ENCODE measurements at regions not wholly inside any gene's neighbourhood (a gene's known extent, or its start where the extent isn't known, plus 50 kb on each side); places are given as distances from the start of the nearest gene placed in this dataset.

DNA sequence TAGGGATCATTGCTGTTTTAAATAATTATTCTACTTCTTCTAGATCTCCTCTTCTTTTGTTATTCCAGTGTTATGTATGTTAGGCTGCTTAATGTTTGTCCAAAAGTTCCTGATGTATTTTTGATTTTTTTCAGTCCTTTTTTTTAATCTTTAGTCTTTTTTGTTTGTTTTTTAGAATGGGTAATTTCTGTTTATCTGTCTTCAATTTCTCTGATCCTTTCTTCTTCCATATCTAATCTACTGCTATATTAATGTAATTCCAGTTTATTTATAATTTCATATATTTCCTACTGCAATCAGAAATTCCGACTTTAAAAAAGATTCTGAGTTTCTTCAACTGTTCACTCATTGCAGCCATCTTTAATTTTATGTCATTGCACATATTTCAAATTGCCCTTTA, 452.8 kb upstream of the POT1 start:
- ATAC-seq (replicated peaks in 1 of 2) (no peak), DNase-seq (no peak)
- peaks cover 0 to 2% of the 10 kb centered on the region in 2 donors for H3K9me3 Mint-ChIP-seq
- H3K36me3 Mint-ChIP-seq (ENCODE audit: insufficient read depth in 2 of 2): no peaks in the 10 kb centered on the region
- no peaks in the 10 kb centered on the region for H3K27me3 Mint-ChIP-seq (ENCODE audit: low read depth)
- H3K4me1 Mint-ChIP-seq (ENCODE audit: low read depth): no peaks in the 10 kb centered on the region
- no peak overlapping the region for H3K4me3 Mint-ChIP-seq
- no peak overlapping the region for H3K27ac Mint-ChIP-seq

DNA sequence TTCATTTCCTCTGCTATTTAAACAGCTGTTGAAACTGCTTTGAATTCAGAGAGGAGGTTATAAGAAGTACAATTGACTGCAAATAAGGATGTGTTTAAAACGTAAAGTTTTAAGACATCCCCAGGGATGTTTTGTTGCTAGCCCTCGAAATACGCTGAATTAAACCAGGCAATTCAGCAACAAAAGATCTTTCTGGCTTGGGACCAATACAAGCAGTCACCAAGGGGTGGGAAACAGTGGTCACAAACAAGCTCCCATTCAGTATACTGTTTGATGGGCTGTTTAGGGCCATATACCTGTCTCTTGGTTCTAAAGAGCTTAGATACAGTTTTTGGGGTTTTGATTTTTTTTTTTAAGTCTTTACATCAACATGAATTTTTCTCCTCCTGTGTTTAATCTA, 446.3 kb upstream of the POT1 start:
- Mint-ChIP-seq H3K36me3 (ENCODE audit: insufficient read depth in 2 of 2) (no peaks in the 10 kb centered on the region), H3K4me1 (ENCODE audit: low read depth) (no peaks in the 10 kb centered on the region), H3K9me3 (no peaks in the 10 kb centered on the region), H3K4me3 (no peak overlapping the region), H3K27me3 (ENCODE audit: low read depth) (no peaks in the 10 kb centered on the region), H3K27ac (no peak overlapping the region)
- ATAC-seq (replicated peaks in 1 of 2): no peak
- DNase-seq: no peak

DNA sequence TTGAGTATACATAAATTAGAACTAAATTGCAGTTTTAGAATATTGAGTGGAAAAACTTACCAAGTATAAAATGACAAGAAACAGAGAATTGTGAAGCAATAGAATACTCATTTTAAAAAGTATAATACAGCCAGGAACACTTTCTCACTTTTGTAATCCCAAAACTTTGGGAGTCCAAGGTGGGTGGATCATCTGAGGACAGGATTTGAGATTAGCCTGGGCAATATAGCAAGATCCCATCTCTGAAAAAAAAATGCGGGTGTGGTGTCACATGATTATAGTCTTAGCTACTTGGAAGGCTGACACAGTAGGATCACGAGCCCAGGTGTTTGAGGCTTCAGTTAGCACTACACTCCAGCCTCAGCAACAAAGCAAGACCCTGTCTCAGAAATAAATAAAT, 440.9 kb upstream of the POT1 start:
- ATAC-seq (replicated peaks in 1 of 2): no peak
- H3K9me3 Mint-ChIP-seq: peaks cover 0 to 7% of the 10 kb centered on the region in 2 donors
- no peak for DNase-seq
- H3K36me3 Mint-ChIP-seq (ENCODE audit: insufficient read depth in 2 of 2): no peaks in the 10 kb centered on the region
- no peaks in the 10 kb centered on the region for H3K4me1 Mint-ChIP-seq (ENCODE audit: low read depth)
- H3K27ac Mint-ChIP-seq: no peak overlapping the region
- H3K4me3 Mint-ChIP-seq: no peak overlapping the region
- H3K27me3 Mint-ChIP-seq (ENCODE audit: low read depth): no peaks in the 10 kb centered on the region

DNA sequence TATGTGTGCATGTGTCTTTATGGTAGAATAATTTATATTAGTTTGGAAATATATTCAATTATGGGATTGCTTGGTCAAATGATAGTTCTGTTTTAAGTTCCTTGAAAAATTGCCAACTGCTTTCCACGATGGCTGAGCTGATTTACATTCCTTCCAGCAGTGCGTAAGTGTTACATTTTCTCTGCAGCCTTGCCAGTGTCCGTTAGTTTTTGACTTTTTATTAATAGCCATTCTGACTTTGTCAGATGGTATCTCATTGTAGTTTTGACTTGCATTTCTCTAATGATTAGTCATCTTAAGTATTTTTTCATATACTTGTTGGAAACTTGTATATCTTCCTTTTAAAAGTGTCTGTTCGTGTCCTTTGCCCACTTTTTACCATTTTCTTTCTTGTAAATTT, 434.2 kb upstream of the POT1 start:
- Mint-ChIP-seq H3K4me1 (ENCODE audit: low read depth) (no peaks in the 10 kb centered on the region), H3K27ac (no peak overlapping the region), H3K4me3 (no peak overlapping the region), H3K9me3 (peaks cover 2 to 13% of the 10 kb centered on the region in 2 donors), H3K36me3 (ENCODE audit: insufficient read depth in 2 of 2) (no peaks in the 10 kb centered on the region), H3K27me3 (ENCODE audit: low read depth) (no peaks in the 10 kb centered on the region)
- DNase-seq (no peak), ATAC-seq (replicated peaks in 1 of 2) (no peak)

DNA sequence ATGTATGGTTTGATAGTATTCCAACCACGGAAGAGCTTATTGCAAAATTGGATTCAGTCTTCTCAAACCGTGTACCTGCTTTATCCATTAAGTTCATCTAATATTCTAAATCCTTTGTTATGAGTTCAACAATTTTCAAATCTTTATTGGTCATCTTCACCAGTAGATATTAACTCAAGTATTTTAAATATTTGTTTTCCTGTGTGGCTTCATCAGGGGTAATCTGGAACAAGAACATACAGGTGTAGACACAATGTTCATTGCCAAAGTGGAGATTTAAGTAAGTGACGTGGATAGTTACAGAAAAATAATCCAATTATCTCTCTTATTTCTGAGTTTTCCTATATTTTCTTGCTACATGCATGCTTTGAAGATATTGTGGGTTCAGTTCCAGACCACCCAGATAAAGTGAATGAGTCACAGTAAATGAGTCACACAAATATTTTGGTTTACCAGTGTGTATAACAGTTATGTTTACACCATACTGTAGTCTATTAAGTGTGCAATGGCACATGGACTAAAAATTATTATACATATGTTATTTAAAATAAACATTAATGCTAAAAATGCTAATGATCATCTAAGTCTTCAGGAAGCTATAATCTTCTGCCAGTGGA, 429.0 kb upstream of the POT1 start:
- ATAC-seq (replicated peaks in 1 of 2) (no peak), DNase-seq (no peak)
- H3K27me3 Mint-ChIP-seq (ENCODE audit: low read depth): no peaks in the 10 kb centered on the region
- peak overlapping the region; percentile 15 for H3K27ac Mint-ChIP-seq
- H3K9me3 Mint-ChIP-seq: peaks cover 2% of the 10 kb centered on the region in 2 donors
- no peaks in the 10 kb centered on the region for H3K4me1 Mint-ChIP-seq (ENCODE audit: low read depth)
- H3K36me3 Mint-ChIP-seq (ENCODE audit: insufficient read depth in 2 of 2): no peaks in the 10 kb centered on the region
- no peak overlapping the region for H3K4me3 Mint-ChIP-seq

DNA sequence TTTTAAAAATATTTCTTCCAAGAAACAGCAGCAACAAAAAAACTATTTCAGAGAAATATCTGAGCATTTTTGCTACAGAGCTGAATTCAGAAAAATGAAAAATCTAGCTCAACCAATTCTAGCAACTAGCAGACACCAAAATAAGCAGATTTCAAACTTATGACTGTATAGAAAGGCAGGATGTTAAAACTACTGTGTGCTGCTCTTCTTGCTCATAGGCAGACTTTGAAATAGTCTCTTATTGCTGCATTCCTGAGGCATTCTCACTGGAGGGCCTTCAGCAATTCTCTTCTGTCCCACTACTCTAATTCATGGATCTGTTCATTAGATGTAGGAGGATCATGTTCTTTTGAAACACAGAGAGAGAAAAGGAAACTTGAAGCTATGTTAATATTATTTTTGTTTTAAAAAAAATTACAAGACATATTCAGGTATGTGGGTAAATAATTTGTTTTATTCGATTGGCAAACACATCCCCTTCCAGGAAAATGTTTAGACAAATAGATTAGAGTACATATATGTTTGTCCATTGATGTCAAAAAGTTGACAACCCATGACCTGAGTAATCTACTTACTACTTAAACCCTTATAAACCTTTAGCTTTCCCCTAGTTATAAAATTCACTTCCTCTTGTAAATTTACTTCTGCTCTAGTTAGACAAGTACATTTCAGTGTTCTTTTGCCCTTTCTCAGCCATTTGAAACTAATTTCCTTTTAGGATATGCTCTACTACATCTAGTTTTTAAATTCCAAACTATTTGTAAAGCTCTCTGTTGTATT, 428.2 kb upstream of the POT1 start:
- Mint-ChIP-seq H3K36me3 (ENCODE audit: insufficient read depth in 2 of 2) (no peaks in the 10 kb centered on the region), H3K27me3 (ENCODE audit: low read depth) (no peaks in the 10 kb centered on the region), H3K4me1 (ENCODE audit: low read depth) (no peaks in the 10 kb centered on the region), H3K9me3 (peaks cover 2% of the 10 kb centered on the region in 2 donors), H3K4me3 (no peak overlapping the region), H3K27ac (no peak overlapping the region)
- no peak for ATAC-seq (replicated peaks in 1 of 2)
- no peak for DNase-seq

DNA sequence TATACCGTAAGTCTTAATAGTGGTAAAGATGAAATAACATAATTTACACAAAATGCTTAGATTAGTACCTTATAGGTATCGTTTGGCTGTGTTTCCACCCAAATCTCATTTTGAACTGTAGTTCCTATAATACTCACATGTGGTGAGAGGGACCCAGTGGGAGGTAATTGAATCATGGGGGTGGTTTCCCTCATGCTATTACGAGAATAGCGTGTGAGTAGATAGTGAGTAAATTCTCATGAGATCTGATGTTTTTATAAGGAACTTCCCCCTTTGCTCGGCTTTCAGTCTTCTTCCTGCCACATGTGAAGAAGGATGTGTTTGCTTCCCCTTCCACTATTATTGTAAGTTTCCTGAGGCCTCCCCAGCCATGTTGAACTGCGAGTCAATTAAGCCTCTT, 426.3 kb upstream of the POT1 start:
- no peak for ATAC-seq (replicated peaks in 1 of 2)
- H3K9me3 Mint-ChIP-seq: peaks cover 2 to 6% of the 10 kb centered on the region in 2 donors
- no peaks in the 10 kb centered on the region for H3K27me3 Mint-ChIP-seq (ENCODE audit: low read depth)
- no peak for DNase-seq
- H3K4me3 Mint-ChIP-seq: no peak overlapping the region
- no peak overlapping the region for H3K27ac Mint-ChIP-seq
- no peaks in the 10 kb centered on the region for H3K36me3 Mint-ChIP-seq (ENCODE audit: insufficient read depth in 2 of 2)
- no peaks in the 10 kb centered on the region for H3K4me1 Mint-ChIP-seq (ENCODE audit: low read depth)

DNA sequence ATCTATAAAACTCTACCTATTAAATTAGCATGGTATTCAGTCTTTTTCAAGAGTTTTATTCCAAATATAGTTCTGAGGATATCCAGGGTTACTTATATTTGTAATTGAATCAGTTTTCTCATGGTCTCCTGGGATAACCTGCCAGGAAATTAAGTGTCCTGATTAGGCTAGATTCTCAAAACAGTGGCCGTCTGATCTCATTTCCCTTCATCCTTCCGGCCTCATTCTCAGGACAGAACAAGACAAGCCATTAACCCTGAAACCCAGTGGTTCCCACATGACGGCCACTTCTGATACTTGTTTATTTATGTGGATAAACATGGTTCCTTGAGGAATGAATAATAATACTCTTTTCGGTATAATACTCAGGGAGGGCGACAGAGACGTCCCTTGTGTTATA, 417.6 kb upstream of the POT1 start:
- H3K4me1 Mint-ChIP-seq (ENCODE audit: low read depth): no peaks in the 10 kb centered on the region
- H3K9me3 Mint-ChIP-seq: peaks cover 0 to 4% of the 10 kb centered on the region in 2 donors
- no peaks in the 10 kb centered on the region for H3K36me3 Mint-ChIP-seq (ENCODE audit: insufficient read depth in 2 of 2)
- DNase-seq: no peak
- H3K27ac Mint-ChIP-seq: no peak overlapping the region
- H3K27me3 Mint-ChIP-seq (ENCODE audit: low read depth): no peaks in the 10 kb centered on the region
- no peak overlapping the region for H3K4me3 Mint-ChIP-seq
- no peak for ATAC-seq (replicated peaks in 1 of 2)

DNA sequence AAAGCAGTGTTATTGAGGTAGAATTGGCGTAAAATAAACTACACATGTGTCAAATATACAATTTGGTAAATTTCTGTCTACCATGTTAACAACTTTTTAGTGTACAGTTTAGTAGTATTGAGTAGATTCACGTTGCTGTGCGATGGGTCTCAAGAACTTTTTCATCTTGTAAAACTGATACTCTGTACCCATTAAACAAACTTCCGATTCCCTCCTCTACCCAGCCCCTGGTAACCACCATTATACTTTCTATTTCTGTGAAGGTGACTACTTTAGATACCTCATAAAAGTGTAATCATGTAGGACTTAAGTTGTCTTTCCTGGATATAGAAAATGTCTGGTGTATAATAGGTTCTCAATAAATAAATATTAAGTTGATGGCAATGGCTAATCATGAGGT, 408.5 kb upstream of the POT1 start:
- Mint-ChIP-seq H3K4me1 (ENCODE audit: low read depth) (no peaks in the 10 kb centered on the region), H3K4me3 (no peak overlapping the region), H3K27me3 (ENCODE audit: low read depth) (no peaks in the 10 kb centered on the region), H3K9me3 (peaks cover 0 to 4% of the 10 kb centered on the region in 2 donors), H3K36me3 (ENCODE audit: insufficient read depth in 2 of 2) (no peaks in the 10 kb centered on the region), H3K27ac (no peak overlapping the region)
- ATAC-seq (replicated peaks in 1 of 2) (no peak), DNase-seq (no peak)

DNA sequence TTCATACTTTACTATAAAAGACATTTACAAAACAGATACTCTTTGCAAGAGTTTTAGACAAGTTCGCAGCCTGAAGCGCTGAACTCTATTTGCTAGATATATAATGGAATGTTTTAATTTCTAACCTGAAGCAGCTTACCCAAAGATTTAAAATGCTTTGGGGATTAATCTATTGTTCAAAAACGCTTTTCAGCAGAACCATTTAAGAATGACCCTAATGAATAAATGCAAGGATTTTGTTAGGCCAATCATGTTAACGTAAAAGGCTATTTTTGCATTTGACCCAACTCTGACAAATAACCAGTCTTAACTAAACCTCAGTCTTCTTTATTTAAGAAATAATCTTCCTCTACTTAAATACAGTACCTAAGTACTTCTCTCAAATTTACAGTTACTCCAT, 406.7 kb upstream of the POT1 start:
- H3K4me1 Mint-ChIP-seq (ENCODE audit: low read depth): no peaks in the 10 kb centered on the region
- H3K27ac Mint-ChIP-seq: no peak overlapping the region
- peaks cover under 1 to 11% of the 10 kb centered on the region in 2 donors for H3K9me3 Mint-ChIP-seq
- no peaks in the 10 kb centered on the region for H3K36me3 Mint-ChIP-seq (ENCODE audit: insufficient read depth in 2 of 2)
- H3K27me3 Mint-ChIP-seq (ENCODE audit: low read depth): no peaks in the 10 kb centered on the region
- ATAC-seq (replicated peaks in 1 of 2) (no peak), DNase-seq (no peak)
- H3K4me3 Mint-ChIP-seq: no peak overlapping the region

DNA sequence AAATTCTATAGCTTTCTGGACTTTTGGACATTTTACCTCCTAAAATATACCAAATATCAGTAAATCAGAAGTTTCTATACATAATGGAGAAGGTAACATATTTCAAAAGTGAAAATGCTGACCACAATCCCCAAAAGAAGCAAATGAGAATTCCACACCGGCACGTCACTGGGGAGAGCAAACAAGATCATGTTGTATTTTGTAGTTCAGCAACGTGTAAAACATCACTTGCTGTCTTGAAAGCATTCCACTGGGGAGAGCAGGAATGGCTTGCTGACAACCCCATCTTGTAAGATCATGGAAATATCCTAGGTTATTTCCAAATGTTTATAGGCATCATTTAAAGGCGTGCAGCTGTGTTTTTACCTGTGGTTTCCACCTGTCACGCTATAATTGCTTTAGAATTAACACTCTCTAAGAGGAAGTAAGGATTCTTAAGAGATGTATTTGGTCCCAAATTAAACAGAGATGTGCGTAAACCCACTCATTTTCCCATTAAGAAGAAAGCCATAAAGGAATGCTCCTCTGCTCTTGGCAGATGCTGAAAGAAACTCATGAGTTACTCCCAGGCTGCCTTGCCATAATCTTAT, 397.1 kb upstream of the POT1 start:
- Mint-ChIP-seq H3K27ac (no peak overlapping the region), H3K9me3 (peaks cover 1 to 2% of the 10 kb centered on the region in 2 donors), H3K4me3 (no peak overlapping the region), H3K27me3 (ENCODE audit: low read depth) (no peaks in the 10 kb centered on the region), H3K4me1 (ENCODE audit: low read depth) (no peaks in the 10 kb centered on the region), H3K36me3 (ENCODE audit: insufficient read depth in 2 of 2) (no peaks in the 10 kb centered on the region)
- DNase-seq (no peak), ATAC-seq (replicated peaks in 1 of 2) (no peak)

DNA sequence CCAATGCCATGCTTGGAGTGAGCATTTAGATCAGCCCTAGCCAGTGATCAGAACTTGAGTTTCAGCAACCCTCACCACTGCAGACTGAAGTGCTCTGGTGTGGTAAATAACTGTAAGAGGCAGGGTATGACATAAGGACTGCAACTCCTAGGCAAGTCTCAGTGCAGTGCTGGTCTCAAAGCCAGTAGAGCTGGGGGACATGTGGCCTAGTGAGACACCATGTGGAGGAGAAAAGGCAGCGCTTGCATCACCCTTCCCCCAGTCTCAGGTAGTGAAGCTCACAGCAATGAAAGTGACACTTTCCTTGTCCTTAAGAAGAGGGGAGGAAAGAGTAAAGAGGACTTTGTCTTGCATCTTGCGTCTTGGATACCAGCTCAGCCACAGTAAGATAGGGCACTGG, 386.8 kb upstream of the POT1 start:
- H3K36me3 Mint-ChIP-seq (ENCODE audit: insufficient read depth in 2 of 2): no peaks in the 10 kb centered on the region
- H3K27ac Mint-ChIP-seq: no peak overlapping the region
- ATAC-seq (replicated peaks in 1 of 2): no peak
- no peak overlapping the region for H3K4me3 Mint-ChIP-seq
- no peaks in the 10 kb centered on the region for H3K4me1 Mint-ChIP-seq (ENCODE audit: low read depth)
- H3K9me3 Mint-ChIP-seq: peaks cover 0 to 4% of the 10 kb centered on the region in 2 donors
- no peak for DNase-seq
- no peaks in the 10 kb centered on the region for H3K27me3 Mint-ChIP-seq (ENCODE audit: low read depth)

DNA sequence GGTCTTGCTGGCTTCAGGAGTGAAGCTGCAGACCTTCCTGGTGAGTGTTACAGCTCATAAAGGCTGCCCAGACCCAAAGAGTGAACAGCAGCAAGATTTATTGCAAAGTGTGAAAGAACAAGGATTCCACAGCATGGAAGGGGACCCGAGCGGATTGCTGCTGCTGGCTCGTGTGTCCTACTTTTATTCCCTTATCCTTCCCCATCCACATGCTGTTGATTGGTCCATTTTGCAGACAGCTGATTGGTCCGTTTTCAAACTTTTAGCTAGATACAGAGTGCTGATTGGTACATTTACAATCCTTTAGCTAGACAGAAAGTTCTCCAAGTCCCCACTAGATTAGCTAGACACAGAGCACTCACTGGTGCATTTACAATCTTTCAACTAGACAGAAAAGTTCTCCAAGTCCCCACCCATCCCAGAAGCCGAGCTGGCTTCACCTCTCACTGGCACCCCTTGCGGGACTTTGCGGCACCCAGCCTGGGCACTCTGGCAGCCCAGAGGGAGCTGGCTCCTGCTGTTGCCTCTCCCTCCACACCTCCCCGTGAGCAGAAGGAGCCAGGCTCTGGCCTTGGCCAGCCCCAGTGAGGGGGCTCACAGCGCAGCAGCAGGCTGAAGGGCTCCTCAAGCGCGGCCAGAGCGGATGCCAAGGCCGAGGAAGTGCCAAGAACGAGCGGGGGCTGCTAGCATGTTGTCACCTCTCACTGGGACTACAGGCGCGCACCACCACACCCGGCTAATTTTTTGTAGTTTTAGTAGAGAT, 369.6 kb upstream of the POT1 start:
- ATAC-seq (replicated peaks in 1 of 2) (no peak), DNase-seq (no peak)
- Mint-ChIP-seq H3K4me3 (no peak overlapping the region), H3K36me3 (ENCODE audit: insufficient read depth in 2 of 2) (peaks cover 0 to 2% of the 10 kb centered on the region in 2 donors), H3K27ac (no peak overlapping the region), H3K9me3 (peaks cover 4 to 5% of the 10 kb centered on the region in 2 donors), H3K4me1 (ENCODE audit: low read depth) (no peaks in the 10 kb centered on the region), H3K27me3 (ENCODE audit: low read depth) (no peaks in the 10 kb centered on the region)
